Erythroblast (primary cell): ENCODE measurements at regions not wholly inside any gene's neighbourhood (a gene's known extent, or its start where the extent isn't known, plus 50 kb on each side); places are given as distances from the start of the nearest gene placed in this dataset.

ENCODE experiments used
- GATA1 ChIP-seq: IDR thresholded peaks from 2 replicates; pipeline ENCODE4 v1.6.1; 2011; ENCODE audit warnings: low read depth, mild to moderate bottlenecking, control low read depth, low read length, moderate library complexity
- POLR2A ChIP-seq: IDR thresholded peaks from 2 replicates; pipeline ENCODE4 v1.6.1; 2011; ENCODE audit warnings: mild to moderate bottlenecking, low read length

DNA sequence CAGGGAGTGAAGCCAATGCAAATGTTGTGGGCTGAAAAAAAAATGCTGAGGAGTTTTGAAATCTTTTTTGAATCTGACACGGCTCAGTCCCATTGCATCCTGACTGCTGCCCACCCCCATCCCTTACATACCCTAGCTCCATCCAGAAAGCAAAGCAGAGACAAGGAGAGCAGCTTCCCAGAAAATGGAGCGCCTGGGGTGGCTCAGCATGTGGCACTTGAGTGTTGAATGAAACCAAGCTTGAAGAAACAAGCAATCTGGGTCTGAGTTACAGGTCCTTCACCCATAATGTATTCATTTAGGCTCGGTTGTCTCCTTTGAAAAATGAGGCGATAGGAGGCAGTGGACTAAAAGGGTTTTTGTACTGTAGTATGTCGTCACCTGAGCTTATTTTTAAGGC, 244.2 kb upstream of the ACVR2A start:
- no peak for TF ChIP-seq POLR2A
- TF ChIP-seq GATA1 = no peak
